Glutamatergic neuron (in vitro differentiated cells): ENCODE measurements at regions not wholly inside any gene's neighbourhood (a gene's known extent, or its start where the extent isn't known, plus 50 kb on each side); places are given as distances from the start of the nearest gene placed in this dataset.
"Not testable (repeated sequence)": the region's sequence is repeated elsewhere in the genome, so short reads cannot be mapped to it uniquely, and the experiment has no call there.

ENCODE experiments used
- DNase-seq: peaks from one replicate; pipeline ENCODE4 v3.0.0; 2022
- H3K27ac Mint-ChIP-seq: one replicate; pipeline ENCODE4 v1.8.0; 2020; ENCODE audit warnings: mild to moderate bottlenecking, mixed read lengths, inconsistent platforms; ENCODE audit not compliant: unreplicated experiment
- H3K27me3 Mint-ChIP-seq: one replicate; pipeline ENCODE4 v1.8.0; 2020; ENCODE audit warnings: mild to moderate bottlenecking, moderate library complexity, mixed read lengths, inconsistent platforms; ENCODE audit not compliant: unreplicated experiment
- H3K36me3 Mint-ChIP-seq: one replicate; pipeline ENCODE4 v1.8.0; 2020; ENCODE audit warnings: mild to moderate bottlenecking, mixed read lengths, inconsistent platforms; ENCODE audit not compliant: unreplicated experiment
- H3K4me1 Mint-ChIP-seq: one replicate; pipeline ENCODE4 v1.8.0; 2020; ENCODE audit warnings: mild to moderate bottlenecking, low read depth, mixed read lengths, inconsistent platforms; ENCODE audit not compliant: unreplicated experiment
- H3K4me3 Mint-ChIP-seq: one replicate; pipeline ENCODE4 v1.8.0; 2020; ENCODE audit warnings: mild to moderate bottlenecking, mixed read lengths, inconsistent platforms; ENCODE audit not compliant: unreplicated experiment
- H3K9me3 Mint-ChIP-seq: one replicate; pipeline ENCODE4 v1.8.0; 2020; ENCODE audit warnings: mild to moderate bottlenecking, moderate library complexity, mixed read lengths, inconsistent platforms; ENCODE audit not compliant: unreplicated experiment

GRCh38 chr21:5114468-5114867 lies 5406.9 kb upstream of the TPTE start:
- H3K4me3 Mint-ChIP-seq, H3K27me3 Mint-ChIP-seq, H3K4me1 Mint-ChIP-seq, H3K27ac Mint-ChIP-seq, DNase-seq, H3K9me3 Mint-ChIP-seq, H3K36me3 Mint-ChIP-seq: not testable (repeated sequence)

DNA sequence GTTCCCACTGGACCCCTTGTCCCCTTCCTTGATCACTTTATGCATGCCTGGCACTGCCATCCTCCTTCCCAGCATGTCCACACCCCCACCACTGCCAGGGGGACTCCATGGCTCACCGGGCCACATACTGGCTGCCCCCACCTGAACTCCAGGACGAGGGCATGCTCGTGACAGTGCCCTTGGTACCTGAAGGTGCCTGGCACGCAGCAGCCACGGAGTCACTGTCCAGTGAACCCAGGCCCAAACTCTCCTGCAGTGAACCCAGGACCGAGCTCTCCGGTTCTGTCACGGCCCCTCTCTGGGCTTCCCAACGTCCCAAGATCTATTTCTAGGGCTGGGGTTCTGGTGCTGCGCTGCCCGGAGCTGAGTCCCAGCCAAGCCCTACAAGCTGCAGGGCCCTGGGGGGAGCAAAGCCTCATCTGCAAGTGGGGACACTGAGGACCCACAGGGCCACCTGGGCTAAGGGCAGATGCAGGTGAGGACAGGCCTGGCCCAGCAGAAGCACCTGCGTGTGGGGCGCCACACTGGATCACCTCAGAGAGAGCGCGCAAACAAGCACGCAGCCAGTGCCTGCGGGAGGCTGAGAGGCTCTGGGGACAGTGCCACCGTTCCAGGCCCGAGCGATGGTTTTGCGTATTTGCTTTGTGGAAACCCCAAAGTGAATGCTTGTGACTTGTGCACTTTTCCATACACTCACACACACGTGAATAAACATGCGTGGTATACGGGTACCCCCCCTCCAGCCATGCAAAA lies 5406.3 kb upstream of the TPTE start:
- H3K9me3 Mint-ChIP-seq, H3K4me3 Mint-ChIP-seq, DNase-seq, H3K4me1 Mint-ChIP-seq, H3K36me3 Mint-ChIP-seq, H3K27me3 Mint-ChIP-seq, H3K27ac Mint-ChIP-seq: not testable (repeated sequence)

- not testable (repeated sequence) for H3K9me3 Mint-ChIP-seq, H3K27ac Mint-ChIP-seq, H3K36me3 Mint-ChIP-seq, H3K4me3 Mint-ChIP-seq, H3K4me1 Mint-ChIP-seq, H3K27me3 Mint-ChIP-seq, DNase-seq
Measured at GRCh38 chr21:5115646-5116343, 5405.6 kb upstream of the TPTE start.

DNA sequence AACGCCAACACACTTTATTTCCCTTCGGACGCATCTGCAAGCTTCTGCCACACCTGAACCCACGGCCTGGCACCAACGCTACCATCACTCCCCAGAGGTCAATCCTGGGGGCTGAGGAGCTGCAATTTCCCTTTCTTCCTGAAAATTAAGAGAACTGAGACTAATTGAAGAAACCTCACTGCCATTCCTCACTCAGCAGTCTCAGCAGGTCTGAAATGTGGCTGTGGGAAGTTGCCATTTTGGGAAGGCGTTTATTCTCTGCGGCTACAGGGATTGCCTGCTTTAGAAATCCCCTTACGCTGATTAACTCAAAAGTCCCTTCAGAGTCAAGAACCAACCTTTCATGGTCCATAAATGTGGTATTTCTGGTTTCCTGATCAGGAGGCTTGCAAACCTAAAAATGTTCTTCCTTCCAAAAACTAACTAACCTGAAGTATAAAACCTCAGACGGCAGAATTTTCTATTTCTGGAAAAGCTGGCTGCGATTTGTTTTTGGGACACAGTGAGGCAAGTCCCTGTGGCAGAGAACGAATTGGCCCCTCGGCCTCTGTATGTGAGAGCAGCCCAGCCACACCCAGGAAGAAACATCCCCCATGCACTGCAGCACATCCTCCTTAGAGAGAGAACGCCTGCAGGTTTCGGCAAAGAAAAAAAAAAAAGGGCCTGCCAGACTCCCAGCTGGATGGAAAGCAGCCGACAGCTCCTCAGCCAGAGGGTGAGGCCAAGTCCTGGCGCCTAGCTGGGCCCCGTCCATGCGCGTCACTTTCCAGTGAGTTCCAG lies 5404.8 kb upstream of the TPTE start:
- not testable (repeated sequence) for H3K9me3 Mint-ChIP-seq, H3K4me3 Mint-ChIP-seq, H3K4me1 Mint-ChIP-seq, H3K27ac Mint-ChIP-seq, H3K27me3 Mint-ChIP-seq, H3K36me3 Mint-ChIP-seq, DNase-seq

DNA sequence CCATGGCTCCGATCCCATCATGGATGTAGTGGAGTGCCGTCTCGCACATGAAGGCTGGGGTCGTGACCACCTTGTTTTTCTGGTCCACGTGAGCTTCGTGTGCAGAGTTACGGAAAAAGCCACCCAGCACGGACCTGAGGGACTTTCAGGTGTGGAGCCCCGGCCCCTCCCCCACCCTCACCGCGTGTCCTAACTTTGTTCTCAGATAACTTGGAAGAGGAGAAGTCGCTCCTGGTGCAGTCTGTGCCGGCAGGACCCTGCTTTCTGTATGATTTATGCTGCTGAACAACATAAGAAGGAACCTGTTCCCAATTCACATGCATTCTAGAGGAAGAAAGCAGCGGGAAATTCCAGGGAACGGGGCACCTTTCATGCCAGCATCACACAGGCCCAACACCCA lies 5404.2 kb upstream of the TPTE start:
- not testable (repeated sequence) for H3K4me1 Mint-ChIP-seq, H3K27ac Mint-ChIP-seq, H3K9me3 Mint-ChIP-seq, H3K4me3 Mint-ChIP-seq, H3K36me3 Mint-ChIP-seq, H3K27me3 Mint-ChIP-seq, DNase-seq

GRCh38 chr21:5117666-5118295 lies 5403.6 kb upstream of the TPTE start:
- H3K4me3 Mint-ChIP-seq, DNase-seq, H3K27ac Mint-ChIP-seq, H3K4me1 Mint-ChIP-seq, H3K36me3 Mint-ChIP-seq, H3K27me3 Mint-ChIP-seq, H3K9me3 Mint-ChIP-seq: not testable (repeated sequence)

DNA sequence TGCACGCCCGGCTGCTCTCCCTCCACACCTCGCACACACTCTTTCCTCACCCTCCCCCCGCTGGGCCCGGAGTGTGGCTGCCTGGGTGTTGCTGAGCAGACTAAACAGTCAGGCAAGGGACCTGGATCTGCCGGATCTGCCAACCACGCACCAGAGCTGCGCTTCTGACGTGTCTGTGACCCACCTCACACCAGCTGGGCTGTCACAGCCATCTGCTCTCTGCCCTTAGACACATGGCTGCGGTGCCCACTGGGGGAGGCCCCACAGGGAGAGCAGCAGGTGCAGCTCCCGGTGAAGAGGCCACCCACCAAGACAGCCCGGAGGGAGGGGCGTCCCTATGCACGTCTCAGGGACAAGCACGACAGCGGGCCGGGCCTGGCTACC lies 5403.1 kb upstream of the TPTE start:
- not testable (repeated sequence) for H3K9me3 Mint-ChIP-seq, H3K4me3 Mint-ChIP-seq, H3K27me3 Mint-ChIP-seq, H3K36me3 Mint-ChIP-seq, DNase-seq, H3K4me1 Mint-ChIP-seq, H3K27ac Mint-ChIP-seq

DNA sequence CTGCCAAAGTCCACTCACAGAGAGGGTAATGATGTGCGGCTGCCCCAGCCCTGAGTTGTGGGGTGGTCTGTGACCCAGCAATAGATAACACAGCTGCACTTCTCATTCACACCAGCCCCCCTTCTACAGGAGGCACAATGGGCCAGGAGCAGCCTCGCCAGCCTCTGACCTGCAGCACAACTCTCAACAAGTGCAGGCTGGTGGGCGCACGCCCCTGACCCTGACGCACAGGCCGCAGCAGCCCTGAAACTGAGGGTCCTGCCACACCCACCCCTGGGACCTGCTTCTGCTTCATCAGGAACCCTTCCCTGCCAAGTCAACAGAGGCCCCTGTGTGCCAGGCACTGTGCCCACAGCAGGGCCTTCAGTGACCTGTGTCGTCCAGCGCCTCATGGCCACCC lies 5402.2 kb upstream of the TPTE start:
- not testable (repeated sequence) for DNase-seq, H3K27me3 Mint-ChIP-seq, H3K9me3 Mint-ChIP-seq, H3K4me3 Mint-ChIP-seq, H3K36me3 Mint-ChIP-seq, H3K27ac Mint-ChIP-seq, H3K4me1 Mint-ChIP-seq

- not testable (repeated sequence) for H3K9me3 Mint-ChIP-seq, H3K27ac Mint-ChIP-seq, H3K27me3 Mint-ChIP-seq, H3K36me3 Mint-ChIP-seq, H3K4me1 Mint-ChIP-seq, DNase-seq, H3K4me3 Mint-ChIP-seq
Measured at GRCh38 chr21:5121399-5121798, 5400.0 kb upstream of the TPTE start.

- not testable (repeated sequence) for H3K27ac Mint-ChIP-seq, H3K4me1 Mint-ChIP-seq, H3K9me3 Mint-ChIP-seq, H3K4me3 Mint-ChIP-seq, H3K36me3 Mint-ChIP-seq, H3K27me3 Mint-ChIP-seq, DNase-seq
Measured at GRCh38 chr21:5121849-5122248, 5399.5 kb upstream of the TPTE start.

DNA sequence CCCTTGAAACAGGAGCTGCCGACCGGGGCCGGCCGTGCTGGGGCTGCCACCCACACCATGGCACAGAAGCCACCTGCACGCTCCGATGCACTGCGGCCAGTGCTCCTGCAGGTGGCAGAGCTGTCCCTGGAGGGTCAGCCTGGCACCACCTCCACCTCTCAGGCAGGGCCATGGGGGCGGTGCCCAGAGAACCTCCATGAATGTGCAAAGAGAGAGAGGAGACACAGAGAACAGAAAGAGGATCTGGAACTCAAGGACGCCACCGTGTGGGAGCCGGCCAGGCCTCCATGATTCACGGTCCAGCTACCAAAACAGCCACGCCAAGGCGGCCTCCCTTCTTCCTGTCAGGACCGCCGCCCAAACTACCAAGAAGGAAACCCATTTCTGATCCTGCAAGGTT lies 5397.7 kb upstream of the TPTE start:
- peak; percentile 74 for DNase-seq
- H3K27ac Mint-ChIP-seq, H3K36me3 Mint-ChIP-seq: not testable (repeated sequence)

GRCh38 chr21:5128261-5128660 lies 5393.1 kb upstream of the TPTE start:
- H3K36me3 Mint-ChIP-seq, H3K9me3 Mint-ChIP-seq, H3K4me3 Mint-ChIP-seq, H3K27me3 Mint-ChIP-seq, H3K27ac Mint-ChIP-seq, H3K4me1 Mint-ChIP-seq: not testable (repeated sequence)
- DNase-seq = peak; percentile 92

More for the DNA sequence above, 5397.7 kb upstream of the TPTE start:
- H3K4me3 Mint-ChIP-seq, H3K9me3 Mint-ChIP-seq, H3K27me3 Mint-ChIP-seq, H3K4me1 Mint-ChIP-seq: not testable (repeated sequence)
